ENCODE measurements at regions not wholly inside any gene's neighbourhood (a gene's known extent, or its start where the extent isn't known, plus 50 kb on each side); places are given as distances from the start of the nearest gene placed in this dataset.

DNA sequence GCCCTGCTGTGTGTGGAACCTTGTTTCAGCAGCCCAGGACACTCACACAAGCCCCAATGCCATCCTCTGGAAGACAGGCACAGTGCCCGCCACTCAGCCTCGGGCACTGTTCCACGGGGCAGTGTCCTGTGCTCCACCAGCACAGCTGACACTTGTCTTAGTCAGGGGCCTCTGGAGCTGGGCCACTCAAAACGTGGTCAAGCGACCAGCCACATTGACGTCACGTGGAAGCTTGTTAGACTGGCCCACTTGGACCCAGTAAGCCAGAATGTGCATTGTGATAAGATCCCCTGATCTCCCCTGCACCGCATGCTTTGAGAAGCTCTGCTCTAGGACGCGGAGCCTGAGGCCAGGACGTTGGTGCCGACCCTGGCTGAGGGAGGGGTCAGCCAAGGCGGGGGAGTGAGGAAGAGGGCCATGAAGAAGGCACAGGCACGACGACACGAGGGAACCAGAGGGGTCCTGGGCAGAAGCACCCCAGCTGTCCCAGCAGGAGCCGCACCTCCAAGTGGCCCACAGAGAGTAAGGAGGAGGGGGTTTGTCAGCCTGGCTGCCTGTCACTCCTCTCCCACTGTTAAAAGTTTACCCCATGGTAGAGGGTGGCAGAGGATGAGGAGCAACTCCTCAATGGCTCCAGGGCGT, 64.6 kb downstream of the LINC01488 start:
- DNase-seq (ENCODE audit: low spot score) = no peak

DNA sequence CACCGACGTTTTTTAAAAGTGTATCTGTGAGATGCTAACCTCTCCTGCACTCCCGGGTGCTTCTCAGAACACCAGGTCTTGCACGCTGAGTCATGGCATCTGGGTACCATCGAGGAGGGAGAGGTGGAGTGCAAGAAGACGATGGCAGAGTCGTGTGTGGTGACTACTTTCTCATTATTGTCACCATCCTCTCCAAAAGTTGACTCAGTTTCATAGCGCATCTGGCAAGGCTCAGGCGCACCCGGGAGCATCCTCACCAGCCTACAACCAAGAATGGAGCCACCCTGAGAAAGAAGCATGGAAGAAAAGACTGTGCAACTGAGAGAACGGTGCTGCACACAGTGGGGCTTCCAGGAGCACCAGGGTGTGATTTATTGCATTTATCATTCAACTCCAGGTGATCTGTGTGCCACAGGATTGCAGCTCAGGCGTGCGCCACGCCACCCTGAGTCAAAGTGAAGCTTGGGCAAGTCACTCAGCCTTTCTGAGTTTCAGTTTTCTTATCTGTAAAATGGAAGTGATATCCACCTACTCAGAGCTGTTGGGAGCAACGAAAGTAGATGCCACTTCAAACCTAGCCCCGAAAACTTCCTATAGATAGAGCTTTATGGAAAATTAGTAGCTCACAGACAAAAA, 65.4 kb downstream of the LINC01488 start:
- no peak for DNase-seq (ENCODE audit: low spot score)

DNA sequence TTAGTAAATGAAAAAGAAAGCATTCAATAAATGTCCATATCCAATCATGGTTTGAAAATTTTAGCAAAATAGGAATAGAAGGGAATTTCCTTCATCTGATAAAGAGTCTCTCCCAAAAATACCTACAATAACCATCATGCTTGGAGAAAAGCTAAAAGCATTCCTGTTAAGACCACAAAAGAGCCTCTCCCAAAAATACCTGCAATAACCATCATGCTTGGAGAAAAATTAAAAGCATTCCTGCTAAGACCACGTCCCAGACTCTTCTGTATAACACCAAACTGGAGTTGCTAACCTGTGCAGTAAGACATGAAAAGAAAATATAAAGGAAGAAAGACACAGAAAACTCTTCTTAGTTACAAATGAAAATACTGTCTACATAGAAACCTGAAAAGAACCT, 69.4 kb downstream of the LINC01488 start:
- no peak for DNase-seq (ENCODE audit: low spot score)

DNA sequence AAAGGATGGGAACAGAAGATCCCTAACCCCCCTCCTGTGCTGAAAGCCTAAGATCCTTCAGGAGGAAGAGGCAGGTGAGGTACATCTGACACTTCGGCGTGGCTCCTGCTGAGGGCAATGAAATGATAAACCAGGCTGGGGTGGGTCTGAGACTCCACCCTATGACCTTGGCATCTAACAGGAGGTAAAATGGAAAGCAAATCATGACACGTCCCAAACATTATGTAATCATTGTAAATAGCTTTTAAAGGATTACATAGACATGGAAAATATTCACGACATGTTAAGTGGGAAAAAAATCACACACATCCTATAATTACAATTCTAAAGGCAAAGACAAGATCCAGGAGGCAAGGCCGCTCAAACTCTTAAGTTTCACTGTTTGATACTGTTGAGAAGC, 70.5 kb downstream of the LINC01488 start:
- no peak for DNase-seq (ENCODE audit: low spot score)

DNA sequence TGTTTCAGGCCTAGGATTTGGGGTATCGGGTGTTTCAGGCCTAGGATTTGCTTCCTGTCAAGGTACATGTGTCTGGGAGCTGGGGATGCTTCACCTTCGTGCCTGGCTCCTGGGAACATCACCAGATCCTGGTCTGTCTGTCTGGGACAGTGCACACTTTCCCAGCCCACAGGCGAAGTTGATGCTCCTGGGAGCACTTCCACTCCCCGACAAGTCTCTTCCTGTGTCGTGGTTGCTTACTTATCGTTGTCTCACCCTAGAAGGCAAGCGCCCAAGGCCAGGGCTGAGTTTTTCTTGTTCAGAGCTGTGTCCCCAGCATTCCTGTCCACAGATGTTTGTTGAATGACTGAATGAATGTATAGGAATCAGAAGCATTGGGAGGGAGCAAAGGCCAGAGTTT, 71.5 kb downstream of the LINC01488 start:
- DNase-seq (ENCODE audit: low spot score) = no peak

DNA sequence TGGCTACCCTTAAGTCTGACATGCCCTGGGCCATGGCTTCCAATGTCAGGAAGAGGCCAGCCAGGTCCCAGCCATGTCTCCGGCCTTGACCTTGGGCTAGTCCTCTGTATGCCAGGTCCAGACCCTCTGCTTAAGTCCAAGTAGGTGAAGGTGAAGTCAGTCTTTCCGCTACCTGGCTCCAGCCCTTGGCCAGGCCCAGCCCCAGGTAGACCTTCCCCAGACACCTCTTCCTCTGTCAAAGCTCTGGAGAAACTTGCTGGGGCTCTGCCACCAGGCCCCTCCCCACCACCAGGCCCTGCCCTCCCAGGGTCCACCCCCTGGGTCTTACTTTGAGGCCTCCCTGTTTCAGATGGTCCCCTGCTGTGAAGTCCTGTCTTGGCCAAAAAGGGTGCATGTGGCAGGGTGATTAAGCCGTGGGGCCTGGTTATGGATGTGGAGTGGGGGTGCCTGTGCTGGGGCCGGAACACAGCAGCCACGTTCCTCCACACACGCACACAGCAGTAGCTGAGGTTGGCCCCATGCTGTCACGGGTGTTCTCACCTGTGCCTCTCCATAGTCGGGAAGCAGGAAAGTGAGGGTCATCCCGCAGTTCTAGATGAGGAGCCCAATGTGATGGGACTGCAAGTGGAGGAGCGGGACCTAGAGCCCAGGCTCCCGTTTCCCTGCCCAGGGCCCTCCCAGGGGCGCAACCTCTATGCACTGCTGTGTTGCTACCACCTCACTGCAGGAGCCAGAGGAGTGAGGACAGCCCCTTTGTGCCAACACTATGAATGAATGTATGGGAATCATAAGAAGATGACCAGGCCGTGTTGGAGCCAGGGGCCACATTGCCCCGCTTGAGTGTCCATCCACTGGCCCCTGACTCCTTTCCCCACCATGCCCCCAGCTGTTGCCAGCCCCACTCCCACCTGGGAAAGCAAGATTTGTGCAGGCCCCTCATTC, 72.2 kb downstream of the LINC01488 start:
- no peak for DNase-seq (ENCODE audit: low spot score)

DNA sequence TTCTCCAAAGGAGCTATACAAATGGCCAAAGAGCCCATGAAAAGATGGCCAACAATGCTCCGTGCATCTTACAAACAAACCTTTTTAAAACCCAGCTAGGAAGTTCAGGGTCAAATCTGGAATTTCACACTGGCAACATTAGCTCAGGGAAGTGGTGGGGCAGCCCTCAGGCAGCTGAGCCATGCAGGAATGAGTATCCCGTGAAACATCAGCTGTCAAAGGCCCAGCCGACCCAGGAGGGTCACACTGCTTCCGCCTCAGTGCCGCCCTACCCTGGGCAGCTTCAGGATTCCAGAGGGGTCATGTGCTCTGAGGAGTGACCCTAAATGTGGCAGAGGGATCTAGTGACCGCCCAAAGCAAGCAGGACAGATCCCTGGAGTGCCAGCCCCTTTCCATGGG, 73.4 kb downstream of the LINC01488 start:
- DNase-seq (ENCODE audit: low spot score) = no peak

DNA sequence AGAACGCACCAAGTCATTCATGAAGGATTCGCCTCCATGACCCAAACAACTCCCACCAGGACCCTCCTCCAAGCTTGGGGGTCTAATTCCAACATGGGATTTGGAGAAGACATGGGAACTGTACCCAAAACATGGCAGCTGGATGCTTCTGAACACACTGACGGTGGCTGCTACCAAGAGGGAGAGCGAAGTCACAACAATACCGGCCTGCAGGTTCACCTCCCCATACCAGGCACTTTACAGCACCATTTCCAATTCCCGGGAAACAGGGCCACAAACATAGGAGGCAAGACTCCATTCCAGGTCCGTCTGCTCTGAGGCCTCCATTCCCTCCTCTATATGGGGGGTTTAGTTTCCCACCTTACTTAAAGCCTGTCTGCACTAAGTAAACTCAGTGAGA, 75.8 kb downstream of the LINC01488 start:
- no peak for DNase-seq (ENCODE audit: low spot score)

DNA sequence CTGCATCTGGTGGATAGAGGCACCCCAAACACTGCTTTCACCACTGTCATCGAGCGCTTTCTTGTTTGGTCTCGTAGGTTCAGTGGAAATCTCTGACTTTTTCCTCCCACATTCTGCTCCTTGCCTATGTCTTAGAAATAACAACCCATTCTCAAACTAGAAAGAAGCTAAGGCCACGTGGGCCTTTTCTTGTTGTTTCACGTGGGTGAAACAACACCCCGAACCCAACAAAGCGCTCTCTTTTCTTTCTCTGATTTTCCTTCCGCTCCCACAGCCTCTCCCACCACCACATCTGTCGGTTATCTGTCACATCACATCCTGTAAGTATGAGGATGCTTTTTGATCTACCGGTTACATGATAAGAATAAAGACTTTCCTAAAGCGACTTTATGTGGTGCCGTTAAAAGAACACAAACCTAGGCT, 77.1 kb downstream of the LINC01488 start:
- no peak for DNase-seq (ENCODE audit: low spot score)

DNA sequence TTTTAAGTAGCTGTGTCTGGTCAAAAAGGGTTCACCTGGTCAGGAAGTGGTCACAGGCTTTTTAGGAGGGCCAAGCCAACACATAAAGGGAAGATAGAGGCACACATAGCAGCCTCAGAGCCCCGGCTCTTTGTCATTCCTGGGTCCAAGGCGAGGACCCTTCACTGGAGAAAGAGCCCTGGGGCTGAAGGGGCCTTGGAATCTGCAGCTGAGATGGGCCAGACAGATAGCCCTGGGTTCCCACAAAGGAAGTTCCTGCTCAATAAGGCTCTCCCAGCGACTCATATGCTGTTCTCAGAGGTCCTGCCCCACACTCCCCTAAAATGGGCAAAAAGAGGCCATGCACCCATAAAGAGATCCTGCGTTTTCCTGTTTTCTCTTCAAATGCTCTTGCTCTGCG, 77.7 kb downstream of the LINC01488 start:
- DNase-seq (ENCODE audit: low spot score) = no peak

DNA sequence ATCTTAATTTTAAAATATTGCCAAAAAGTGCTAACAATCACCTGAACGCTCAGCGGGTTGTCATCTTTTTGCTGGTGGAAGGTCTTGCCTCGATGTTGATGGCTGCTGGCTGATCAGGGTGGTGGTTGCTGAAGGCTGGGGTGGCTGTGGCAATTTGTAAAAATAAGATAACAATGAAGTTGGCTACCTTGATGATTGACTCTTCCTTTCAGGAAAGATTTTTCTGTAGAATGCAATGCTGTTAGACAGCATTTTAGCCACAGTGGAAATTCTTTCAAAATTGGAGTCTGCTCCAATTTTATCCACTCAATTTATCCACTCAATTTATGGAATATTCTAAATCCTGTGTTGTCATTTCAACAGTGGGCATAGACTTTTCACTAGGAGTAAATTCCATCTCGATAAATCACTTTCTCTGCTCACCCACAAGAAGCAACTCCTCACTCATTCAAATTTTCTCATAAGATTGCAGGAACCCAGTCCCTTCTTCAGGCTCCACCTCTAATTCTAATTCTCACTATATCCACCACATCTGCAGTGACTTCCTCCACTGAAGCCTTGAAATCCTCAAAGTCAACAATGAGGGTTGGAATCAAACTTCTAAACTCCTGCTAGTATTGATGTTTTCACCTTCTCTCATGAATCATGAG, 78.8 kb downstream of the LINC01488 start:
- no peak for DNase-seq (ENCODE audit: low spot score)

DNA sequence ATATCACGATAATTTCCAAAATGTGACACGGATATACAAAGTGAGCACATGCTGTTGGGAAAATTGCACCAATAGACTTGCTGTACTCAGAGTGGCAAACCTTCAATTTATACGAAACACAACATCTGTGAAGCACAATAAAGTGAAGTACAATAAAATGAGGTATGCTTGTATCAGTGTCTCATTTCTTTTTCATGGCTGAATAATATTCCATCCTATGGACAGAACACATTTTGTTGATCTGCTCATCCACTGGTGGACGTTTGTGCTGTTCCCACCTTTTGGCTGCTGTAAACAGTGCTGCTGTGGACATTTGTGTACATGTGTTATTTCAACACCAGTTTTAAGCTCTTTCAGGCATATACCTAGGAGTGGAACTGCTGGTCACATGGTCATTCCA, 78.7 kb upstream of the CCND1 start:
- DNase-seq (ENCODE audit: low spot score) = no peak

DNA sequence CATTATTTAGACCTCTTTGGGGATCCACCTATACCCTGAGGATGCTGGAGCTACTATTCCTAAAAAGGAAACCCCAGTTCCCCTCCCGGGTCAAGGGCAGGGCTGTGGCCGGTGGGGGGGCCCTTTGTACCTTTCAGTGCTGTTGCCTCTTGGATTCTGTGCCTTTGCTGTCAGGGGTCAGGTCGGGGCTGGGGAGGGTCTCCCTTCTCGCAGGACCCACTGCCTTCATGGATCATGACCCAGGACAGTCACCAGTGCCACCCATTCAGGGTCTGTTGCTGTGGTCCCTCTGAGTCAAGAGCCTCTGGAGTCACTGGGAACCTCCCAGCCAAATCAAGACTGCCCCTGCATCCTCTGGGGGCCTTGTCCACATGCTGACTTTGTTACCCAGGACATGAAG, 78.1 kb upstream of the CCND1 start:
- no peak for DNase-seq (ENCODE audit: low spot score)

DNA sequence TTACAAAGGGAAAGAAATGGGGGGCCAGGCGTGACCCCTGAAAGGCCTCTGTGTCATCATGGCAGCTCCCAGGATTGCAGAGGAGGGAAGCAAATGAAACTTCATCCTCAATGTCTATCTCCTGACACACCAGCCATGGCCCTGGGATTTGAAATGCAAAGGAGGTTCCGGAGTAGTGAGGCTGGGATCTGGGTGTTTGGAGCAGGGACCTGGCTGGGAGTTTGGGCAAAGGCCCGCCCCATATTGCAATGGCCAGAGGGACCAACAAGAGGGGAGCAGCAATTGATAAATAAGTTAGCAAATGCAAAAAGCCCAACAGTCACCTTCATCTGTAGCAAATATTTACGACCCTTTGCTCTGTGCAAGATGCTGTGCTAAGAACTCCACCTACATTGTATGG, 77.7 kb upstream of the CCND1 start:
- DNase-seq (ENCODE audit: low spot score) = no peak

DNA sequence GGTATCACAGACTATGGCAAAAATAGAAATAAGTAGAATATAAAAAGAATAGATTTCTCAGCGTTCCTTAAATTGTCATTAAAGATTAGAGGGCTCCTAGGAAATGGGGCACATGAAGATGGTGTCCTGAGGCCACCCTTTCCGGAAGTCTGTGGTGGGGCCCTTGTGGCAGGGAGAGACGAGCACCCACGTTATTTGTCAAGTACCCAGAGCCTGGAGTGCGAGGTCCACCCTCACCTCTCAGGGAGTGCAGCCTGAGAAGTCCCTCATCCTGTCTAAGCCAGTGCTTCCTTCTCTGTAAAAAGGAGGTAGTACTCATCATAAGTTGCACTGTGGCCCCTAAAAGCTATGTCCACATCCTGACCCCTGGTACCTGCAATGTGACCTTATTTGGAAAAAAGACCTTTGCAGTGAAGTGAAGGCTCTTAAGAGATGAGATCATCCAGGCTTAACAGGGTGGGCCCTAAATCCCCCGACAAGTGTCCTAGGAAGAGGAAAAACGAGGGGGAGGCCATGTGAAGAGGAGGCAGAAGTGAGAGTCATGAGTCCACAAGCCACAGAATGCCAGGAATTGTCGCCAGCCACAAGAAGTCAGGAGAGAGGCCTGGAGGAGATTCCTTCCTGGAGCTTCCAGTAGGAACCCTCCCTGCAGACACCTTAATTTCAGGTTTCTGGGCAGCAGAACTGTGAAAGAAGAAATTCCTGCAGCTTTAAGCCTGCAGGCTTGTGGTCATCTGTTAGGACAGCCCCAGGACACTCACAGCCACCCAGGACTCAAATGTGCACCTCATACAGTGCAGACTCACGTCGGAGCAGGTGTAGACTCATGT, 76.8 kb upstream of the CCND1 start:
- no peak for DNase-seq (ENCODE audit: low spot score)

DNA sequence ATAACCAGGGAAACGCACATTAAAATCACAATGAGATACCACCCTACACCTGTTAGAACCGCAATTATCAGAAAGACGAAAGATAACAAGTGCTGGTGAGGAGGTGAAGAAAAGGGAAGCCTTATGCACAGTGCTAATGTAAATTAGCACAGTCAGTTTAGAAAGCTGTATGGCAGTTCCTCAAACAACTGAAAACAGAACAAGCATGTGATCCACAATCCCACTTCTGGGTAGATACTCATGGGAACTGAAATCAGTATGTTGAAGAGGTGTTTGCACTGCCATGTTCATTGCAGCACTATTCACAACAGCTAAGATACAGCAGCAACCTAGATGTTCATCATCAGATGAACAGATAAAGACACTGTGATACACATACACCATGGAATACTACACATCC, 75.0 kb upstream of the CCND1 start:
- DNase-seq (ENCODE audit: low spot score) = no peak

DNA sequence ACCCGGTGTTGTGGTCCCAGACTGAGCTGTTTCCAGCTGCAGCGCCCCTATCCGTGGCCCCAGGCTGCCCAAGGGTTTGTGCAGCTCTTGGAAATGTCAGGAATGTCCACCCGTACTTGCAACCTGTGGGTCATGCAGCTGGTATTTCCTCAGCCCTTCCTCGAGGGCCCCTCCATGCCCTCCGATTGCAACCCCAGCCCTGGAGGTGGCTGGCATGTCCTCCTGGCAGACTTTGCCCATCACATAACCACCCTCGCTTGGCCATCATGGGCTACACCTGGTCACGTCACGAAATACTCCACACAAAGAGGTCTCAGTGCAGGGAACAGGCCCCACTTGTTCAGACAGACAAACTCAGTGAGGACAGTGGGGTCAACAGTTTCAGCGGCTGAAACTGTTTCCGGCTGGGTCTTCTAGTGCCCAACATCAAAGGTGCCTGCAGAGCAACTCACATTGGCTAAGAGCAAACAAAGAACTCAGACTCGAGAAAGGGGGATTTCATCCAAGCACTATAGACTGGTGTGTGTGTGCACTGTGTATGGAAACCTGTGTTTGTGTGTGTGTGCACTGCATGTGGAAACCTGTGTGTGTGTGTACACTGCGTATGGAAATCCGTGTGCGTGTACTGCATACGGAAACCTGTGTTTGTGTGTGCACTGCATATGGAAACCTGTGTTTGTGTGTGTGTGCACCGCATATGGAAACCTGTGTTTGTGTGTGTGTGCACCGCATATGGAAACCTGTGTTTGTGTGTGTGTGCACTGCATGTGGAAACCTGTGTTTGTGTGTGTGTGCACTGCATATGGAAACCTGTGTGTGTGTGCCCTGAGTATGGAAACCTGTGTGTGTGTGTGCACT, 72.8 kb upstream of the CCND1 start:
- no peak for DNase-seq (ENCODE audit: low spot score)

DNA sequence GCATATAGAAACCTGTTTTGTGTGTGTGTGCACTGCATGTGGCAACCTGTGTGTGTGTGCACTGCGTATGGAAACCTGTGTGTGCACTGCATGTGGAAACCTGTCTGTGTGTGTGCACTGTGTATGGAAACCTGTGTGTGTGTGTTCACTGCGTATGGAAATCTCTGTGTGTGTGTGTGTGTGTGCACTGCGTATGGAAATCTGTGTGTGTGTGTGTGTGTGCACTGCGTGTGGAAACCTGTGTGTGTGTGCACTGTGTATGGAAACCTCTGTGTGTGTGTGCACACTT, 72.2 kb upstream of the CCND1 start:
- no peak for DNase-seq (ENCODE audit: low spot score)

DNA sequence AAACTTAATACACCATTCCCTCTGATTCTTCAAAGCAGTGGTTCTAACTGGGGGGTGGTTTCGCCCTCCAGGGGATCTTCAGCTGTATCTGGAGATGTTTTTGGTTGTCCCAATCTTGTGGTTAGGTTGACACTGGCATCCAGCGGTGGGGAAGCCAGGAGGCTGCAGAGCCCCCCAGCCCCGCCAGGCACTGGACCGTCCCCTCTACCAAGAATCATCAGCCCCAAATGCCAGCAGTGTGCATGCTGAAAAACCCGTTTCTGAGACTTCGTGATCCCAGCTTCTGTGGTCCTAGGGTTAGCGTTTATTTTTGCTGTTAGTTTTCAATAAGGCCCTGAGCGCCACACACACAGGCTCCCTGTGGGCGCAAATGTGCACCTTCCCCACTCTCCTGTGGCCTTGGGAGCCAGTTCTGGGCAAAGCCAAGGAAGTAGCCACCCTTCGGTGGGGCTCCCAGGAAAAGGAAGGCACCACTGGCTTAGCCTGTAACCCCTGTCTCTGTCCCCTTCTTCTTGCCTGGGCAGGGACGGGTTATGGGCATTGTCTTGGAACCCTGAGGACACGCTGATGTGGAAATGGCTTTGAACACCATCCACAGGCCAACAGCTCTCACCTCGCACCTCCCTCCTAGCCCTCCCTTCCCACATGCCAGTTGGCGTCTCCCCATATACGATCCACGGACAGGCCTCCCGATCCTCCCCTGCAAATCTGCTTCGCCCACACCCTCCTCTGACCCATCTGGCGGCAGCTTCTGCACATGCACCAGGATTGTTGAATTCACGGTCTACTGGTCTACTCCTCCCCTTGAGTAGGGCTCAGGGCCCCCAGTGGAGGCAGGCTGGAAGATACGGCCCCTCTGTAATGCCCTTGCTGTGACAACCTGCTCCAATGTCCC, 71.4 kb upstream of the CCND1 start:
- DNase-seq (ENCODE audit: low spot score) = no peak
